PC-3 (cell line): ENCODE measurements at regions not wholly inside any gene's neighbourhood (a gene's known extent, or its start where the extent isn't known, plus 50 kb on each side); places are given as distances from the start of the nearest gene placed in this dataset.

Experiments
- CTCF ChIP-seq: fragments of 300-600 bp; sonication (generic); conservative IDR thresholded peaks from 2 replicates; pipeline ENCODE4 v1.5.1; 2017; ENCODE audit warnings: antibody characterized with exemption, low read depth, mild to moderate bottlenecking, low read length
- EZH2 ChIP-seq: fragments of 300-600 bp; sonication (generic); IDR thresholded peaks from one replicate; pipeline ENCODE4 v1.6.1; 2017; ENCODE audit warnings: antibody characterized with exemption, mild to moderate bottlenecking, low read length; ENCODE audit not compliant: unreplicated experiment
- EZH2phosphoT487 ChIP-seq: fragments of 300-600 bp; sonication (generic); IDR thresholded peaks from 2 replicates; pipeline ENCODE4 v1.6.1; 2018; ENCODE audit warnings: mild to moderate bottlenecking, antibody characterized with exemption, low read length, borderline replicate concordance

DNA sequence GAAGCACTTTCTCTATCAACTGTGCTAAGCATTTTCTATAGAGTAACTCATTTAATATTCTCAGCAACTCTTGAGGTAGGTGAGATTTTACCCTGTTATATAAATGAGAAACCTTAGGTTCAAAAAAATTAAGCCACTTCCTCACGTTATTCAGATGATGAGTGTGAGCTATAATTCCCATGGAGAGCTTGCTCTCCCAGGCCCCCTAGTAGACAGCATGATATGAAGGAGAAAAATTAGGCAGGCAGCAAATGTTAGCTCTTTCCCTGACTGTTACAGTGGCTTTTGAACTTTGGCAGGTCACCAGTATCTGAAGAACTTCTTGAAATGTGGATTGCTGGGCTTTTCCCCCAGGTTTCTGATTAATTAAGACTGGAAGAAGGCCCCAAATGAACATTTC lies 753.1 kb downstream of the NCAM2 start:
- TF ChIP-seq CTCF (no peak), EZH2 (no peak), EZH2phosphoT487 (no peak)
